Panc1 (cell line): ENCODE measurements at regions not wholly inside any gene's neighbourhood (a gene's known extent, or its start where the extent isn't known, plus 50 kb on each side); places are given as distances from the start of the nearest gene placed in this dataset.

Source experiments
- ATAC-seq: fragments of 200-7000 bp; cut with Tn5 transposase; 2 replicates; pipeline ENCODE4 v1.9.1; 2020; ENCODE audit warnings: mild to moderate bottlenecking, moderate library complexity
- BruUV-seq: library from RNA; stranded (reverse); fragments of 400-500 nt; replicated peaks from 2 replicates; lab custom pipeline; 2021; lab: Mats Ljungman, UMichigan
- CTCF ChIA-PET: fragments of 300-600 bp; sonication (Branson Sonifier 250); formaldehyde crosslinking; loops from one replicate; lab custom pipeline; 2022; ENCODE audit warnings: antibody characterized with exemption; lab: Charles Lee
- POLR2A ChIA-PET: fragments of 300-600 bp; sonication (Branson Sonifier 250); formaldehyde crosslinking; loops from one replicate; lab custom pipeline; 2022; ENCODE audit warnings: antibody characterized with exemption; lab: Charles Lee
- DNase-seq: peaks from one replicate; pipeline ENCODE4 v3.0.0-alpha.2; 2010; ENCODE audit warnings: low read depth, low spot score
- H3K27ac ChIP-seq: 2 replicates; pipeline ENCODE4 v1.5.1; 2011; ENCODE audit warnings: mild to moderate bottlenecking, low read length, inconsistent platforms
- H3K27me3 ChIP-seq: fragments of 200-500 bp; sonication (Bioruptor generic); 2 replicates; pipeline ENCODE4 v1.6.0; 2014; ENCODE audit warnings: low read length, inconsistent platforms; ENCODE audit not compliant: control insufficient read depth, insufficient read depth
- H3K36me3 ChIP-seq: fragments of 200-500 bp; sonication (Bioruptor generic); 2 replicates; pipeline ENCODE4 v1.5.1; 2014; ENCODE audit warnings: inconsistent platforms, mild to moderate bottlenecking, low read length, moderate library complexity; ENCODE audit not compliant: control insufficient read depth, insufficient read depth
- H3K4me1 ChIP-seq: 2 replicates; pipeline ENCODE4 v1.5.1; 2011; ENCODE audit warnings: inconsistent platforms, mild to moderate bottlenecking, low read length, moderate library complexity; ENCODE audit not compliant: control insufficient read depth, insufficient read depth
- H3K4me3 ChIP-seq, 2 experiments: 2 replicates each; pipeline ENCODE4 v1.5.1; 2011 to 2012; ENCODE audit warnings: low read depth in 2 of 2, low read length in 2 of 2, mild to moderate bottlenecking in 2 of 2, inconsistent platforms in 1 of 2, moderate library complexity in 1 of 2
- H3K9me3 ChIP-seq: fragments of 200-500 bp; sonication (Bioruptor generic); 2 replicates; pipeline ENCODE4 v1.5.1; 2014; ENCODE audit warnings: low read depth, mild to moderate bottlenecking, inconsistent platforms, low read length, moderate library complexity; ENCODE audit not compliant: control insufficient read depth, insufficient read depth
- POLR2AphosphoS5 ChIP-seq: IDR thresholded peaks from 2 replicates; pipeline ENCODE4 v1.6.1; 2012; ENCODE audit warnings: mild to moderate bottlenecking, low read depth, low read length, moderate library complexity
- SIN3A ChIP-seq: IDR thresholded peaks from 2 replicates; pipeline ENCODE4 v1.6.1; 2012; ENCODE audit warnings: low read depth, mild to moderate bottlenecking, low read length, moderate library complexity, borderline replicate concordance; ENCODE audit not compliant: insufficient read depth
- TCF7L2 ChIP-seq: IDR thresholded peaks from 2 replicates; pipeline ENCODE4 v1.6.1; 2011; ENCODE audit warnings: mild to moderate bottlenecking, low read depth, low read length, inconsistent platforms
- in situ Hi-C: cut with HindIII; loops from 2 replicates; pipeline ENCODE4 v1.10.0; 2016; ENCODE audit warnings: low sequenced_read_pairs, low pct_unique_long_range_greater_than_20kb
- intact Hi-C: fragments of 100-400 bp; cut with micrococcal nuclease; formaldehyde crosslinking; loops from one replicate; pipeline ENCODE4 v1.10.0; 2022; ENCODE audit not compliant: unreplicated experiment
- TF ChIP-seq, protein P1 (sequence below): fragments of 450-650 bp; IDR thresholded peaks from 2 replicates; pipeline ENCODE4 v1.5.1; 2017; ENCODE audit warnings: mild to moderate bottlenecking
- TF ChIP-seq, protein P2 (sequence below), 2 experiments: IDR thresholded peaks; 2 replicates each; pipeline ENCODE4 v1.6.1; 2011 to 2012; ENCODE audit warnings: low read depth in 2 of 2, control low read depth in 1 of 2, low read length in 1 of 2, mild to moderate bottlenecking in 1 of 2, moderate library complexity in 1 of 2; ENCODE audit not compliant: insufficient read depth in 1 of 2

DNA sequence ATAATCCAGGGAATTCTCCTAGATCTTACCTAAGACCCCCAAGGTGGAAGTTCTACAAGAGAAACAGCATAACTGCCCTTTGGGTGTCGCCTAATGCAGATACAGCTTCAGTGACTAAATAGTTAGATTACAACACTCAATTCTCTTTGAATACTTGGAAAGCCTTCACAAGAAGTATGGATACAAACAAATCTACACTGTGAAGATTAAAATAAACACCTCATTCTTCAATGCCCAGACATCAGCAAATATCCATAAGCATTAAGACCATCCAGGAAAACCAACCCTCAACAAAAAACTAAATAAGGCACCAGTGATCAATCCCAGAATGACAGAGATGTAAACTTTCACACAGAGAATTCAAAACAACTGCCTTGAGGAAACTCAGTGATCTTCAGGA, 963.2 kb downstream of the PLOD2 start:
- intact Hi-C loops (no loop called here), in situ Hi-C loops (no loop called here)
- no peaks in the 10 kb centered on the region for H3K36me3 ChIP-seq
- no peaks in the 10 kb centered on the region for H3K4me1 ChIP-seq
- CTCF ChIA-PET, result no interaction called here
- BruUV-seq, result no TSS peak
- TF ChIP-seq, protein P1, sequence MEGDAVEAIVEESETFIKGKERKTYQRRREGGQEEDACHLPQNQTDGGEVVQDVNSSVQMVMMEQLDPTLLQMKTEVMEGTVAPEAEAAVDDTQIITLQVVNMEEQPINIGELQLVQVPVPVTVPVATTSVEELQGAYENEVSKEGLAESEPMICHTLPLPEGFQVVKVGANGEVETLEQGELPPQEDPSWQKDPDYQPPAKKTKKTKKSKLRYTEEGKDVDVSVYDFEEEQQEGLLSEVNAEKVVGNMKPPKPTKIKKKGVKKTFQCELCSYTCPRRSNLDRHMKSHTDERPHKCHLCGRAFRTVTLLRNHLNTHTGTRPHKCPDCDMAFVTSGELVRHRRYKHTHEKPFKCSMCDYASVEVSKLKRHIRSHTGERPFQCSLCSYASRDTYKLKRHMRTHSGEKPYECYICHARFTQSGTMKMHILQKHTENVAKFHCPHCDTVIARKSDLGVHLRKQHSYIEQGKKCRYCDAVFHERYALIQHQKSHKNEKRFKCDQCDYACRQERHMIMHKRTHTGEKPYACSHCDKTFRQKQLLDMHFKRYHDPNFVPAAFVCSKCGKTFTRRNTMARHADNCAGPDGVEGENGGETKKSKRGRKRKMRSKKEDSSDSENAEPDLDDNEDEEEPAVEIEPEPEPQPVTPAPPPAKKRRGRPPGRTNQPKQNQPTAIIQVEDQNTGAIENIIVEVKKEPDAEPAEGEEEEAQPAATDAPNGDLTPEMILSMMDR, result no peak
- TF ChIP-seq TCF7L2 (no peak), SIN3A (no peak), POLR2AphosphoS5 (no peak)
- TF ChIP-seq, protein P2, sequence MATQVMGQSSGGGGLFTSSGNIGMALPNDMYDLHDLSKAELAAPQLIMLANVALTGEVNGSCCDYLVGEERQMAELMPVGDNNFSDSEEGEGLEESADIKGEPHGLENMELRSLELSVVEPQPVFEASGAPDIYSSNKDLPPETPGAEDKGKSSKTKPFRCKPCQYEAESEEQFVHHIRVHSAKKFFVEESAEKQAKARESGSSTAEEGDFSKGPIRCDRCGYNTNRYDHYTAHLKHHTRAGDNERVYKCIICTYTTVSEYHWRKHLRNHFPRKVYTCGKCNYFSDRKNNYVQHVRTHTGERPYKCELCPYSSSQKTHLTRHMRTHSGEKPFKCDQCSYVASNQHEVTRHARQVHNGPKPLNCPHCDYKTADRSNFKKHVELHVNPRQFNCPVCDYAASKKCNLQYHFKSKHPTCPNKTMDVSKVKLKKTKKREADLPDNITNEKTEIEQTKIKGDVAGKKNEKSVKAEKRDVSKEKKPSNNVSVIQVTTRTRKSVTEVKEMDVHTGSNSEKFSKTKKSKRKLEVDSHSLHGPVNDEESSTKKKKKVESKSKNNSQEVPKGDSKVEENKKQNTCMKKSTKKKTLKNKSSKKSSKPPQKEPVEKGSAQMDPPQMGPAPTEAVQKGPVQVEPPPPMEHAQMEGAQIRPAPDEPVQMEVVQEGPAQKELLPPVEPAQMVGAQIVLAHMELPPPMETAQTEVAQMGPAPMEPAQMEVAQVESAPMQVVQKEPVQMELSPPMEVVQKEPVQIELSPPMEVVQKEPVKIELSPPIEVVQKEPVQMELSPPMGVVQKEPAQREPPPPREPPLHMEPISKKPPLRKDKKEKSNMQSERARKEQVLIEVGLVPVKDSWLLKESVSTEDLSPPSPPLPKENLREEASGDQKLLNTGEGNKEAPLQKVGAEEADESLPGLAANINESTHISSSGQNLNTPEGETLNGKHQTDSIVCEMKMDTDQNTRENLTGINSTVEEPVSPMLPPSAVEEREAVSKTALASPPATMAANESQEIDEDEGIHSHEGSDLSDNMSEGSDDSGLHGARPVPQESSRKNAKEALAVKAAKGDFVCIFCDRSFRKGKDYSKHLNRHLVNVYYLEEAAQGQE (IDR thresholded peaks at IDR 0.05; ENCODE audit: insufficient read depth in 1 of 2, low read depth in 2 of 2, low read length in 1 of 2), result no peak
- DNase-seq, result no peak
- no peak overlapping the region for H3K27ac ChIP-seq
- H3K4me3 ChIP-seq, result no peak overlapping the region
- no peaks in the 10 kb centered on the region for H3K27me3 ChIP-seq
- ATAC-seq, result no peak
- H3K9me3 ChIP-seq, result peaks cover 12% of the 10 kb centered on the region
- POLR2A ChIA-PET, result no interaction called here

DNA sequence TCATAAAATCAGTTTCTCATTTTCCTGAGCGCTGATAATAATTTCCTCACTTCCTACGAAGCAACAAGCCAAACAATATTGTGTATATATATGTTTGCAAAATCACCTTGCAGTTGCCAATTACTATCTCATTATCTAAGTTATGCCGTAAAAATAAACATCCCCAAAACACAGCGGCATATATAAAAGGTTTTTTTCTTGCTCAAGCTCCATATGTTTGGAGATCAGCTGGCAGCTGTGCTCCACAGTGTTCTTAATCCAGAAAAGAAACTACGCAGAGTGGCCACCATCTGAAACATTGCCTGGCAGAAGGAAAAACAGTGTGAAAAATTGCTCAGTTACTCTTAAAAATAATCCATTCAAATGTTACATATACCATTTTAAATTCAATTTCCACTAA, 951.4 kb downstream of the PLOD2 start:
- CTCF ChIA-PET, result no interaction called here
- no peaks in the 10 kb centered on the region for H3K4me1 ChIP-seq
- 0 out of 2 replicates have a peak, but pooled peaks cover 3% of the 10 kb centered on the region for H3K9me3 ChIP-seq
- intact Hi-C loops, result no loop called here
- TF ChIP-seq, protein P1, result no peak
- in situ Hi-C loops, result no loop called here
- no peak overlapping the region for H3K27ac ChIP-seq
- H3K27me3 ChIP-seq, result no peaks in the 10 kb centered on the region
- DNase-seq (no peak), ATAC-seq (no peak)
- POLR2A ChIA-PET, result no interaction called here
- BruUV-seq, result no TSS peak
- no peak overlapping the region for H3K4me3 ChIP-seq
- H3K36me3 ChIP-seq, result no peaks in the 10 kb centered on the region
